ENCODE measurements at regions not wholly inside any gene's neighbourhood (a gene's known extent, or its start where the extent isn't known, plus 50 kb on each side); places are given as distances from the start of the nearest gene placed in this dataset.

DNA sequence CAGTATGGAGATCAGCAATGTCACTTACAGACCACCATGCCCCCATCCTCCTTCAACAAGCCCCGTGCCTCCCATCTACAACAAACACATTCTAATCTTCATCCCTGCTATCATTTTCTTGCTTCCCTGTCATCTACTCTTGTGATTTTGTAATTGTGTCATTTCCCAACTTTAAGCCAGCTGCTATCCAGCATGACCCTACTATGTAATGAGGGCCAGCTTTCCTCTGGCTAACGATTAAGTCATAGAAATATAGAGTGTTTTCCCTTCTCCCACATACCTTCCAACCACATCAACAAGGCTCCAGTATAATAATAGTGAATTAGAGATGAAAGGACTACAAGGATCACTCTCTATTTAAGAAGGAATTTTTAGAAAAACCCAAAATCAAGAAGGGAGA lies 607.0 kb downstream of the TENT5A start:
- no peaks in the 10 kb centered on the region for H3K79me2 ChIP-seq (ENCODE audit: low read length)
- H2AFZ ChIP-seq (ENCODE audit: low read length): no peak overlapping the region
- no peaks in the 10 kb centered on the region for H3K4me1 ChIP-seq (ENCODE audit: low read length)
- peaks cover 7% of the 10 kb centered on the region for H3K9me3 ChIP-seq (ENCODE audit: low read length)
- H4K20me1 ChIP-seq (ENCODE audit: insufficient read depth, low read depth, low read length): no peaks in the 10 kb centered on the region
- H3K4me2 ChIP-seq (ENCODE audit: low read depth, low read length, poor library complexity, severe bottlenecking): no peak overlapping the region
- H3K9me2 ChIP-seq (replicated peaks; ENCODE audit: insufficient read depth, low read length): no peaks in the 10 kb centered on the region
- H3K9ac ChIP-seq (ENCODE audit: low read length): no peak overlapping the region
- H3K4me3 ChIP-seq (ENCODE audit: low read length): no peak overlapping the region
- no peaks in the 10 kb centered on the region for H3K27me3 ChIP-seq (ENCODE audit: low read length)
- no peak overlapping the region for H3K27ac ChIP-seq (ENCODE audit: low read length)
- no peaks in the 10 kb centered on the region for H3K36me3 ChIP-seq (ENCODE audit: insufficient read depth, low read length)
- DNase-seq: no peak

DNA sequence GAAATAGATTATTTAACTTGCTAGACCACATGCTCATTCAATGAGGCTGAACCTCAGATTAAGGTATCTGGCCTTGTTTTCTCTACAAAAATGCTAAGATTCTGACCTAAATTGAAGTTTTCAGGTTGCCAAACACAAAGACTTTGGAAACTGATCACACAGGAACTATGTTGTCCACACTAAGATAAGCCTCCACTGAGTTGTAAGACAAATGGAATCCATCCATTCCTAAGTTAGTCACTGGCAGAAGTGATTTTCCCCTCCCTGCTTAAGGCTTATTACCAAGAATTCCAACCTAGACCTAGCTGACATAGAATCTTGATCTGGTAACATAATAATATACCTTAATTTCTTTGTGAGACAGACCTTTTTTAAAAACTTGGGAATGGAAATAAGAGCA lies 608.1 kb downstream of the TENT5A start:
- Histone ChIP-seq H3K4me2 (ENCODE audit: low read depth, low read length, poor library complexity, severe bottlenecking) (no peak overlapping the region), H3K9me3 (ENCODE audit: low read length) (peaks cover 5% of the 10 kb centered on the region; the same call in 1 of the 2 replicates), H3K36me3 (ENCODE audit: insufficient read depth, low read length) (no peaks in the 10 kb centered on the region), H3K27ac (ENCODE audit: low read length) (no peak overlapping the region), H3K4me3 (ENCODE audit: low read length) (no peak overlapping the region), H3K27me3 (ENCODE audit: low read length) (no peaks in the 10 kb centered on the region), H3K79me2 (ENCODE audit: low read length) (no peaks in the 10 kb centered on the region), H4K20me1 (ENCODE audit: insufficient read depth, low read depth, low read length) (no peaks in the 10 kb centered on the region), H3K4me1 (ENCODE audit: low read length) (no peaks in the 10 kb centered on the region), H3K9me2 (replicated peaks; ENCODE audit: insufficient read depth, low read length) (no peaks in the 10 kb centered on the region), H3K9ac (ENCODE audit: low read length) (no peak overlapping the region), H2AFZ (ENCODE audit: low read length) (no peak overlapping the region)
- no peak for DNase-seq

DNA sequence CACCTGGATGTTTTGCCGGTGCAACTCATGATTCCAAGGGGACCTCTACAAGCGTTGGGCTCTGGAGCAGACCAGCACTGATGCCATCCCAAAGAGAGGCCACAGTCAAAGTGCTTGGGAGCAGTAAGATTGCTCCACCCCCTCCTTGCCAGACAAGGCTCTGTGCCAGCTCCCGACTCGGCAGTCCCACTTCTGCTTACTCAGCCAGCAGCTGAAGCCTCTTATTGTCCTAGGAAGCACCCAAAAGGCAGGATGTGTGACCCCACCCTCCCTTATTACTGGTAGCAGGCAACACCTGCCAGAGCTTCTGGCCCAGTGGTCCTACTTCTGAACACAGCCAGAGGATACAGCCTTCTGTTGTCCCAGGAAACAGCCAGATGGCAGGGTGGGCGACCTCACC lies 614.2 kb downstream of the TENT5A start:
- Histone ChIP-seq H3K4me1 (ENCODE audit: low read length) (no peaks in the 10 kb centered on the region), H3K9me2 (replicated peaks; ENCODE audit: insufficient read depth, low read length) (no peaks in the 10 kb centered on the region), H3K36me3 (ENCODE audit: insufficient read depth, low read length) (no peaks in the 10 kb centered on the region), H3K27me3 (ENCODE audit: low read length) (no peaks in the 10 kb centered on the region), H3K4me2 (ENCODE audit: low read depth, low read length, poor library complexity, severe bottlenecking) (no peak overlapping the region), H3K4me3 (ENCODE audit: low read length) (no peak overlapping the region), H4K20me1 (ENCODE audit: insufficient read depth, low read depth, low read length) (no peaks in the 10 kb centered on the region), H3K9ac (ENCODE audit: low read length) (no peak overlapping the region), H3K79me2 (ENCODE audit: low read length) (no peaks in the 10 kb centered on the region), H3K9me3 (ENCODE audit: low read length) (peaks cover 9% of the 10 kb centered on the region; the same call in 1 of the 2 replicates), H2AFZ (ENCODE audit: low read length) (no peak overlapping the region), H3K27ac (ENCODE audit: low read length) (no peak overlapping the region)
- DNase-seq: no peak

GRCh38 chr6:81130969-81131368 lies 621.5 kb downstream of the TENT5A start:
- no peaks in the 10 kb centered on the region for H3K79me2 ChIP-seq (ENCODE audit: low read length)
- no peaks in the 10 kb centered on the region for H3K9me2 ChIP-seq (replicated peaks; ENCODE audit: insufficient read depth, low read length)
- H3K36me3 ChIP-seq (ENCODE audit: insufficient read depth, low read length): no peaks in the 10 kb centered on the region
- H3K9ac ChIP-seq (ENCODE audit: low read length): no peak overlapping the region
- DNase-seq: no peak
- H3K9me3 ChIP-seq (ENCODE audit: low read length): peaks cover 2% of the 10 kb centered on the region; the same call in 1 of the 2 replicates
- no peak overlapping the region for H3K4me3 ChIP-seq (ENCODE audit: low read length)
- H3K27ac ChIP-seq (ENCODE audit: low read length): no peak overlapping the region
- H3K4me1 ChIP-seq (ENCODE audit: low read length): no peaks in the 10 kb centered on the region
- H3K27me3 ChIP-seq (ENCODE audit: low read length): no peaks in the 10 kb centered on the region
- no peaks in the 10 kb centered on the region for H4K20me1 ChIP-seq (ENCODE audit: insufficient read depth, low read depth, low read length)
- no peak overlapping the region for H2AFZ ChIP-seq (ENCODE audit: low read length)
- no peak overlapping the region for H3K4me2 ChIP-seq (ENCODE audit: low read depth, low read length, poor library complexity, severe bottlenecking)

DNA sequence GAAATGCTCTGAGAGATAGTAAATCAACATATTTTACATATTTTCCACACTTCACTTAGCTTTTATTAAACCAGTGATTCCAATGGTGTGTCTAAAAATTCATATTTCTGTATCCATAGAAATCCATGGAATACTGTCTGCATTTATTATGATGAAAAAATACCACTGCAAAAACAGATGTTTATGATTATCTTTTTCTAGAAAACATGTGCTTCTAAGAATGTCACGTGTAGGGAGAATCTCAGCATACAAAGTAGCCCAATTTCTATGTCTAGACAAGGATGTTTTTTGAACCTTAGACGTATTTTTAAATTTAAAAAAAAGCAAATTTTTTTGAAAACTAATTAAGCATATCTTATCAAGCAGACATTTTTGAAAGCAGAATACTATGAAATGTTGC lies 622.4 kb downstream of the TENT5A start:
- no peak overlapping the region for H3K4me3 ChIP-seq (ENCODE audit: low read length)
- no peak overlapping the region for H3K4me2 ChIP-seq (ENCODE audit: low read depth, low read length, poor library complexity, severe bottlenecking)
- no peaks in the 10 kb centered on the region for H3K36me3 ChIP-seq (ENCODE audit: insufficient read depth, low read length)
- no peaks in the 10 kb centered on the region for H3K9me2 ChIP-seq (replicated peaks; ENCODE audit: insufficient read depth, low read length)
- no peak overlapping the region for H3K9ac ChIP-seq (ENCODE audit: low read length)
- no peaks in the 10 kb centered on the region for H4K20me1 ChIP-seq (ENCODE audit: insufficient read depth, low read depth, low read length)
- H3K79me2 ChIP-seq (ENCODE audit: low read length): no peaks in the 10 kb centered on the region
- H3K27me3 ChIP-seq (ENCODE audit: low read length): no peaks in the 10 kb centered on the region
- DNase-seq: no peak
- H3K4me1 ChIP-seq (ENCODE audit: low read length): no peaks in the 10 kb centered on the region
- H3K9me3 ChIP-seq (ENCODE audit: low read length): peaks cover 2% of the 10 kb centered on the region; the same call in 1 of the 2 replicates
- H3K27ac ChIP-seq (ENCODE audit: low read length): no peak overlapping the region
- no peak overlapping the region for H2AFZ ChIP-seq (ENCODE audit: low read length)

DNA sequence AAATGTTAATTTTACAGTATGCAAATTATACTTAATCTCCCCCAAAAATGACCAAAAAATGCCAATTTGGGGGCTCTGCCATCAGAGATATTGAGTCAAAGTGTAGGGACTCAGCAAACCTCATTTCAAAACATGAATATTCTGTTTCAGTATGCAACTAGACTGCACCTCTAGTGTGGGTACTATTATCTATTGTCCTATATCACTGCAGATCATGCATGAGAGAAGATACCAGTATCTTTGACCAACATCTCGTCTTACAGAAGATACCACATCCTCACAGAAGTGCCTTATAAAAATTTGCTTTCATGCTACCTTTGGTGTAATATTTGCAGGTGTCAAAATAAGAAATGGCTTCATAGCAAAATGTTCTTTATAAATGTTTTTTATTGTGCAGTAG lies 623.8 kb downstream of the TENT5A start:
- no peak overlapping the region for H3K27ac ChIP-seq (ENCODE audit: low read length)
- no peak overlapping the region for H3K9ac ChIP-seq (ENCODE audit: low read length)
- no peaks in the 10 kb centered on the region for H3K79me2 ChIP-seq (ENCODE audit: low read length)
- H3K36me3 ChIP-seq (ENCODE audit: insufficient read depth, low read length): no peaks in the 10 kb centered on the region
- no peak for DNase-seq
- no peaks in the 10 kb centered on the region for H3K27me3 ChIP-seq (ENCODE audit: low read length)
- H3K4me3 ChIP-seq (ENCODE audit: low read length): no peak overlapping the region
- no peaks in the 10 kb centered on the region for H3K9me2 ChIP-seq (replicated peaks; ENCODE audit: insufficient read depth, low read length)
- no peaks in the 10 kb centered on the region for H3K4me1 ChIP-seq (ENCODE audit: low read length)
- H3K9me3 ChIP-seq (ENCODE audit: low read length): peaks cover 2% of the 10 kb centered on the region; the same call in 1 of the 2 replicates
- H3K4me2 ChIP-seq (ENCODE audit: low read depth, low read length, poor library complexity, severe bottlenecking): no peak overlapping the region
- H2AFZ ChIP-seq (ENCODE audit: low read length): no peak overlapping the region
- no peaks in the 10 kb centered on the region for H4K20me1 ChIP-seq (ENCODE audit: insufficient read depth, low read depth, low read length)

GRCh38 chr6:81126150-81126549 lies 626.3 kb downstream of the TENT5A start:
- Histone ChIP-seq H3K4me3 (ENCODE audit: low read length) (no peak overlapping the region), H3K79me2 (ENCODE audit: low read length) (no peaks in the 10 kb centered on the region), H3K9me2 (replicated peaks; ENCODE audit: insufficient read depth, low read length) (no peaks in the 10 kb centered on the region), H2AFZ (ENCODE audit: low read length) (no peak overlapping the region), H3K9me3 (ENCODE audit: low read length) (no peaks in the 10 kb centered on the region; the same call in 1 of the 2 replicates), H3K36me3 (ENCODE audit: insufficient read depth, low read length) (no peaks in the 10 kb centered on the region), H3K27me3 (ENCODE audit: low read length) (no peaks in the 10 kb centered on the region), H3K9ac (ENCODE audit: low read length) (no peak overlapping the region), H4K20me1 (ENCODE audit: insufficient read depth, low read depth, low read length) (no peaks in the 10 kb centered on the region), H3K27ac (ENCODE audit: low read length) (no peak overlapping the region), H3K4me2 (ENCODE audit: low read depth, low read length, poor library complexity, severe bottlenecking) (no peak overlapping the region), H3K4me1 (ENCODE audit: low read length) (no peaks in the 10 kb centered on the region)
- no peak for DNase-seq

DNA sequence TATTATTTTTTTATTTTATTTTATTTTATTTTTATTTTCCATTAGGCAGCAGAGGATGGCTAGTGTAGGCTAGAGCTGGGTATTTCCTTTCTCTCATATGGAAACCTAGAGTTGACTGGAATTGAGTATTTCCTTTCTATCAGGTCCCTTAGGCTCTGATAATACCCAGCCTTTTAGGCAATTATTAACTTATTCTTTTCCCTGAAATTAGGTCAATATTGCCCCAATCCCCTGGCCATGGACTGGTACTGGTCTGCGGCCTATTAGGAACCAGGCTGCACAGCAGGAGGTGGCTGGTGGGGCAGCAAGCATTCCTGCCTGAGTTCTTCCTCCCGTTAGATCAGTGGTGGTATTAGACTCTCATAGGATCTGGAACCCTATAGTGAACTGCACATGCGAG lies 632.2 kb downstream of the TENT5A start:
- DNase-seq: no peak
- Histone ChIP-seq H3K4me2 (ENCODE audit: low read depth, low read length, poor library complexity, severe bottlenecking) (no peak overlapping the region), H3K27ac (ENCODE audit: low read length) (no peak overlapping the region), H3K4me1 (ENCODE audit: low read length) (no peaks in the 10 kb centered on the region), H3K27me3 (ENCODE audit: low read length) (no peaks in the 10 kb centered on the region), H3K4me3 (ENCODE audit: low read length) (no peak overlapping the region), H3K79me2 (ENCODE audit: low read length) (no peaks in the 10 kb centered on the region), H3K9ac (ENCODE audit: low read length) (no peak overlapping the region), H3K9me3 (ENCODE audit: low read length) (no peaks in the 10 kb centered on the region; the same call in 1 of the 2 replicates), H4K20me1 (ENCODE audit: insufficient read depth, low read depth, low read length) (no peaks in the 10 kb centered on the region), H3K9me2 (replicated peaks; ENCODE audit: insufficient read depth, low read length) (no peaks in the 10 kb centered on the region), H2AFZ (ENCODE audit: low read length) (no peak overlapping the region), H3K36me3 (ENCODE audit: insufficient read depth, low read length) (no peaks in the 10 kb centered on the region)

- DNase-seq: no peak
Measured at GRCh38 chr6:81105998-81106397, 646.5 kb downstream of the TENT5A start.

More at GRCh38 chr6:81105998-81106397, 646.5 kb downstream of the TENT5A start:
- no peak overlapping the region for H2AFZ ChIP-seq (ENCODE audit: low read length)
- H3K4me1 ChIP-seq (ENCODE audit: low read length): no peaks in the 10 kb centered on the region
- no peak overlapping the region for H3K27ac ChIP-seq (ENCODE audit: low read length)
- no peak overlapping the region for H3K4me2 ChIP-seq (ENCODE audit: low read depth, low read length, poor library complexity, severe bottlenecking)
- peaks cover 4% of the 10 kb centered on the region; the same call in 1 of the 2 replicates for H3K9me3 ChIP-seq (ENCODE audit: low read length)
- H3K9me2 ChIP-seq (replicated peaks; ENCODE audit: insufficient read depth, low read length): 0 out of 2 replicates have a peak, but pooled peaks cover 4% of the 10 kb centered on the region
- no peaks in the 10 kb centered on the region for H3K79me2 ChIP-seq (ENCODE audit: low read length)
- H4K20me1 ChIP-seq (ENCODE audit: insufficient read depth, low read depth, low read length): no peaks in the 10 kb centered on the region
- no peaks in the 10 kb centered on the region for H3K36me3 ChIP-seq (ENCODE audit: insufficient read depth, low read length)
- H3K27me3 ChIP-seq (ENCODE audit: low read length): no peaks in the 10 kb centered on the region
- H3K4me3 ChIP-seq (ENCODE audit: low read length): no peak overlapping the region
- H3K9ac ChIP-seq (ENCODE audit: low read length): no peak overlapping the region

Measured in Karpas-422 (cell line).